MM.1S (cell line): ENCODE measurements at regions not wholly inside any gene's neighbourhood (a gene's known extent, or its start where the extent isn't known, plus 50 kb on each side); places are given as distances from the start of the nearest gene placed in this dataset.

Experiments used
- CTCF ChIP-seq: fragments of 300-600 bp; sonication (generic); IDR thresholded peaks from 2 replicates; pipeline ENCODE4 v1.5.1; 2016; ENCODE audit warnings: antibody characterized with exemption, low read length, mixed read lengths
- EZH2 ChIP-seq: fragments of 300-600 bp; sonication (generic); optimal IDR thresholded peaks from 2 replicates; pipeline ENCODE3; 2017; ENCODE audit warnings: low read depth, mild to moderate bottlenecking, antibody characterized with exemption, low read length, mixed read lengths
- EZH2phosphoT487 ChIP-seq: fragments of 300-600 bp; sonication (generic); IDR thresholded peaks from 2 replicates; pipeline ENCODE4 v1.6.1; 2018; ENCODE audit warnings: antibody characterized with exemption, low read length

GRCh38 chr9:24296124-24296523, 249.6 kb downstream of the IZUMO3 start:
- TF ChIP-seq EZH2 (no peak), CTCF (no peak), EZH2phosphoT487 (no peak)
